GM12892 (cell line): ENCODE measurements at regions not wholly inside any gene's neighbourhood (a gene's known extent, or its start where the extent isn't known, plus 50 kb on each side); places are given as distances from the start of the nearest gene placed in this dataset.

Experiments used
- POLR2A ChIP-seq: IDR thresholded peaks from 2 replicates; pipeline ENCODE4 v1.6.1; 2011; ENCODE audit warnings: low read depth, low read length, control low read depth
- POLR2AphosphoS5 ChIP-seq: IDR thresholded peaks from 2 replicates; pipeline ENCODE4 v1.6.1; 2011; ENCODE audit warnings: low read depth, low read length, control low read depth

DNA sequence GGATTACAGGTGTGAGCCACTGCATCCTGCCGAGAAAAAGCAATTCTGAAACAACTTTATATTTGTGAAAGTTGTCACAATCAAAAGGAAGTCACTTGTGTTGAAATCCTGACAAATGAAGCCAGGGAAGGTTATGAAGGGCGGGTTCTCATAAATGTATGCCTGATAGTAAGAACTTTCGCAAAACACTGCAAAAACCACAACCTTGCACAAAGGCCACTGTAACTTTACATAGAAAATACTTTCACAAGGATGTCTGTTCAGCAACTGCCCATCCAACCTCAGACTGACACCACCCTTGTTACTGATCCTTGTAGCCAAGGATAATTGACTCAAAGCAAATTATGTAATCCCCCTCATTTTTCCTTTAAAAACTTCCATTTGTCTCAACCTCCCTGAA is 90.6 kb downstream of the SLC4A3 start:
- TF ChIP-seq POLR2A, result no peak
- no peak for TF ChIP-seq POLR2AphosphoS5
